Osteoblast (primary cell): ENCODE measurements at regions not wholly inside any gene's neighbourhood (a gene's known extent, or its start where the extent isn't known, plus 50 kb on each side); places are given as distances from the start of the nearest gene placed in this dataset.
"Not testable (repeated sequence)": the region's sequence is repeated elsewhere in the genome, so short reads cannot be mapped to it uniquely, and the experiment has no call there.

Experiments used
- DNase-seq: peaks from one replicate; pipeline ENCODE4 v3.0.0; 2011; ENCODE audit warnings: low spot score, mixed read lengths; ENCODE audit not compliant: insufficient read length; ENCODE audit errors: missing footprints
- H2AFZ ChIP-seq: 2 replicates; pipeline ENCODE4 v1.6.0; 2011; ENCODE audit warnings: mild to moderate bottlenecking, low read length
- H3K27ac ChIP-seq: 2 replicates; pipeline ENCODE4 v1.5.1; 2011; ENCODE audit warnings: mild to moderate bottlenecking, low read depth, low read length, moderate library complexity
- H3K27me3 ChIP-seq: 2 replicates; pipeline ENCODE4 v1.6.0; 2012; ENCODE audit warnings: mild to moderate bottlenecking, control low read depth, inconsistent platforms, low read length, moderate library complexity; ENCODE audit not compliant: insufficient read depth
- H3K36me3 ChIP-seq: 2 replicates; pipeline ENCODE4 v1.5.1; 2011; ENCODE audit warnings: mild to moderate bottlenecking, low read length, control low read depth, moderate library complexity; ENCODE audit not compliant: insufficient read depth
- H3K4me1 ChIP-seq: 2 replicates; pipeline ENCODE4 v1.5.1; 2011; ENCODE audit warnings: mild to moderate bottlenecking, low read length, control low read depth, moderate library complexity; ENCODE audit not compliant: insufficient read depth
- H3K4me2 ChIP-seq: 2 replicates; pipeline ENCODE4 v1.6.0; 2011; ENCODE audit warnings: mild to moderate bottlenecking, low read length; ENCODE audit not compliant: insufficient read depth
- H3K4me3 ChIP-seq: fragments of 200-600 bp; sonication (generic); 3 replicates; pipeline ENCODE4 v1.5.1; 2012; ENCODE audit warnings: mild to moderate bottlenecking, low read length, inconsistent platforms; ENCODE audit not compliant: insufficient read depth
- H3K79me2 ChIP-seq: 2 replicates; pipeline ENCODE4 v1.6.0; 2012; ENCODE audit warnings: mild to moderate bottlenecking, low read length, control low read depth, inconsistent platforms; ENCODE audit not compliant: insufficient read depth
- H3K9me3 ChIP-seq: 2 replicates; pipeline ENCODE4 v1.5.1; 2011; ENCODE audit warnings: low read depth, low read length, control low read depth
- H4K20me1 ChIP-seq: 2 replicates; pipeline ENCODE4 v1.6.0; 2012; ENCODE audit warnings: mild to moderate bottlenecking, low read length, control low read depth; ENCODE audit not compliant: insufficient read depth
- CTCF ChIP-seq: IDR thresholded peaks from 2 replicates; pipeline ENCODE4 v1.5.1; 2011; ENCODE audit warnings: mild to moderate bottlenecking, low read depth, low read length, moderate library complexity; ENCODE audit errors: extremely low read depth

- Histone ChIP-seq H3K4me3 (no peak overlapping the region), H3K4me1 (peaks cover under 1% of the 10 kb centered on the region), H2AFZ (no peak overlapping the region), H3K79me2 (no peaks in the 10 kb centered on the region), H3K36me3 (no peaks in the 10 kb centered on the region), H3K9me3 (no peaks in the 10 kb centered on the region), H3K27ac (no peak overlapping the region), H3K4me2 (no peak overlapping the region), H3K27me3 (no peaks in the 10 kb centered on the region), H4K20me1 (no peaks in the 10 kb centered on the region)
- no peak for DNase-seq
- no peak for TF ChIP-seq CTCF
Observed at GRCh38 chr16:29204806-29205135, 201.7 kb downstream of the NPIPB11 start.

GRCh38 chr16:29203933-29204805 lies 202.3 kb downstream of the NPIPB11 start:
- not testable (repeated sequence) for H3K4me3 ChIP-seq, H3K9me3 ChIP-seq, H2AFZ ChIP-seq, H4K20me1 ChIP-seq, DNase-seq, H3K27me3 ChIP-seq, H3K27ac ChIP-seq, H3K4me1 ChIP-seq, H3K79me2 ChIP-seq, H3K36me3 ChIP-seq, H3K4me2 ChIP-seq

- H4K20me1 ChIP-seq, H3K27ac ChIP-seq, H3K27me3 ChIP-seq, H2AFZ ChIP-seq, H3K79me2 ChIP-seq, H3K9me3 ChIP-seq, H3K4me2 ChIP-seq, H3K36me3 ChIP-seq, DNase-seq, H3K4me3 ChIP-seq: not testable (repeated sequence)
- peaks cover 11% of the 10 kb centered on the region for H3K4me1 ChIP-seq
Observed at GRCh38 chr16:29203046-29203932, 203.2 kb downstream of the NPIPB11 start.

- H3K4me3 ChIP-seq, H2AFZ ChIP-seq, H3K27ac ChIP-seq, DNase-seq, H3K4me2 ChIP-seq, H3K36me3 ChIP-seq, H4K20me1 ChIP-seq, H3K9me3 ChIP-seq, H3K27me3 ChIP-seq, H3K79me2 ChIP-seq: not testable (repeated sequence)
- H3K4me1 ChIP-seq, result peaks cover 11% of the 10 kb centered on the region
Observed at GRCh38 chr16:29202642-29203041, 203.9 kb downstream of the NPIPB11 start.

- H3K9me3 ChIP-seq, H4K20me1 ChIP-seq, H3K36me3 ChIP-seq, H3K79me2 ChIP-seq, H3K27ac ChIP-seq, DNase-seq, H3K4me2 ChIP-seq, H2AFZ ChIP-seq, H3K27me3 ChIP-seq, H3K4me3 ChIP-seq: not testable (repeated sequence)
- peaks cover 11% of the 10 kb centered on the region for H3K4me1 ChIP-seq
Observed at GRCh38 chr16:29202025-29202632, 204.4 kb downstream of the NPIPB11 start.

- H3K36me3 ChIP-seq, H3K9me3 ChIP-seq, H3K79me2 ChIP-seq, DNase-seq, H3K4me3 ChIP-seq, H3K4me2 ChIP-seq, H4K20me1 ChIP-seq, H3K27ac ChIP-seq, H3K27me3 ChIP-seq, H2AFZ ChIP-seq: not testable (repeated sequence)
- peaks cover 11% of the 10 kb centered on the region for H3K4me1 ChIP-seq
Observed at GRCh38 chr16:29201296-29202024, 205.1 kb downstream of the NPIPB11 start.

GRCh38 chr16:29200681-29201080 lies 205.8 kb downstream of the NPIPB11 start:
- H4K20me1 ChIP-seq, H2AFZ ChIP-seq, H3K79me2 ChIP-seq, H3K9me3 ChIP-seq, DNase-seq, H3K4me3 ChIP-seq, H3K27me3 ChIP-seq, H3K36me3 ChIP-seq: not testable (repeated sequence)
- Histone ChIP-seq H3K4me1 (peaks cover 11% of the 10 kb centered on the region), H3K27ac (peak overlapping the region; percentile 83), H3K4me2 (peak overlapping the region; percentile 76)
